Stimulated activated CD4-positive, alpha-beta T cell treated with anti-CD3 and anti-CD28 coated beads, Interleukin-4, amount 100 ng/mL, for 24 hours (primary cell): ENCODE measurements at regions not wholly inside any gene's neighbourhood (a gene's known extent, or its start where the extent isn't known, plus 50 kb on each side); places are given as distances from the start of the nearest gene placed in this dataset.
A peak's percentile ranks its signal among the peaks of the same experiment; 100 is the strongest.

Experiments
- DNase-seq: peaks from one replicate; pipeline ENCODE4 v3.0.0-alpha.2; 2020

GRCh38 chr6:128659878-128660622 lies 139.7 kb upstream of the PTPRK start:
- no peak for DNase-seq

GRCh38 chr6:128659276-128659675 lies 138.9 kb upstream of the PTPRK start:
- DNase-seq: no peak

DNA sequence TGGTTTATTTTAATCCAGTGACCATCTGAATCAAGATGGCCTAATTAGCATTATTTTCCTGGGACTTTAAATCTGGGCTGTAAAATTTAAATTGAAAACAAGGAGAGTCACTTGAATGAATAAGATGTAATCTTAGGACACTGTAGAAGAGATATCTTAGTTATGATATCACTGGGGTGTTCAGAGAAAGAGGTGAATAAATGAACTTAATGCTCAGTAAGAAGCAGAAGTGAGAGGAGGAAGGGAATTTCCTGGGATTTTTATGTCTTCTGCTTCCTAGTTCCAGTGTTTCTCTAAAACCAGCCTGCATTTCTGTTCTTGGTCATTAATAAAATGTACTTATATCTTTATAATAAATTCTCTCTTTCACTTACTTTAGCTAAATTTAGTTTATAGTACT lies 136.8 kb upstream of the PTPRK start:
- DNase-seq: no peak

- peak; percentile 37 for DNase-seq
Measured at GRCh38 chr6:128655978-128656498, 135.6 kb upstream of the PTPRK start.

- DNase-seq: no peak
Measured at GRCh38 chr6:128648022-128648598, 127.7 kb upstream of the PTPRK start.

GRCh38 chr6:128642132-128642531 lies 121.7 kb upstream of the PTPRK start:
- DNase-seq: no peak

GRCh38 chr6:128641703-128642102 lies 121.3 kb upstream of the PTPRK start:
- DNase-seq: no peak

GRCh38 chr6:128638817-128639216 lies 118.4 kb upstream of the PTPRK start:
- no peak for DNase-seq

- DNase-seq: no peak
Measured at GRCh38 chr6:128635219-128635618, 114.8 kb upstream of the PTPRK start.

- DNase-seq: no peak
Measured at GRCh38 chr6:128632131-128632530, 111.7 kb upstream of the PTPRK start.

- DNase-seq: no peak
Measured at GRCh38 chr6:128631031-128631430, 110.6 kb upstream of the PTPRK start.

DNA sequence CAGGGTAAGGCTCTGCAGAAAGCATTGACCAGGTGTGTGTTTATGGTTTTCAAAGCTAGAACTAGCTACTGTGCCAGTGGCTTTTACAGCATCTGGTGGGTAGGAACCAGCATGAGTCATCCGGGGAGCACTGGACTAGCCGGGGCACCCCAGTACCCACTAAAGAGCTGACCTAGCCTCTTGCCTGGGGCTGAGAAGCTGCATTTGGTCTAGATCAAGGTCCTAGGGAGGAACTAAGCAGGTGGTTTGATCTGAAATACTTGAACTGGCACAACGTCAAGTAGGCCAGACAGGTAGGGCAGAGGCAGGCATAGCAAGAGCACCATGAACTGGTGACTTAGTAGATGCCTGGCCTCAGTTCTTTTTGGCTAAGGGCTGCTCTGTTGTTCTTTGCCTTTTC lies 109.8 kb upstream of the PTPRK start:
- no peak for DNase-seq

DNA sequence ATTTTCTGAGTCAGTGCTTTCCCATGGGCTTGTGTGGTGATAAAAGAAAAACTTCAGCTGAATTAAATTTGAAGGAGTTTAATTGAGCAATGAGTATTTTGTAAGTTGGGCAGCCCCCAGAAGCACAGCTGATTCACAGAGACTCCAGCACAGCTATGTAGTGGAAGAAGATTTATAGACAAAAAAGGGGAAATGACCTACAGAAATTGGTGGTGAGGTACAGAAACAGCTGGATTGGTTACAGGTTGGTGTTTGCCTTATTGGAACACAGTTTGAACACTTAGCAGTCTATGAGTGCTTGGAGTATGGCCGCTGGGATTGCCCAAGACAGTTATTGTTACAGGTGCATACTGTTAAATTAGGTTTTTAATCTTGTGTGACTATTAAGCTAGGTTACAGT lies 96.9 kb upstream of the PTPRK start:
- no peak for DNase-seq

GRCh38 chr6:128616342-128616741 lies 95.9 kb upstream of the PTPRK start:
- no peak for DNase-seq

- no peak for DNase-seq
Measured at GRCh38 chr6:128606611-128607010, 86.2 kb upstream of the PTPRK start.

- DNase-seq: no peak
Measured at GRCh38 chr6:128605961-128606360, 85.6 kb upstream of the PTPRK start.

DNA sequence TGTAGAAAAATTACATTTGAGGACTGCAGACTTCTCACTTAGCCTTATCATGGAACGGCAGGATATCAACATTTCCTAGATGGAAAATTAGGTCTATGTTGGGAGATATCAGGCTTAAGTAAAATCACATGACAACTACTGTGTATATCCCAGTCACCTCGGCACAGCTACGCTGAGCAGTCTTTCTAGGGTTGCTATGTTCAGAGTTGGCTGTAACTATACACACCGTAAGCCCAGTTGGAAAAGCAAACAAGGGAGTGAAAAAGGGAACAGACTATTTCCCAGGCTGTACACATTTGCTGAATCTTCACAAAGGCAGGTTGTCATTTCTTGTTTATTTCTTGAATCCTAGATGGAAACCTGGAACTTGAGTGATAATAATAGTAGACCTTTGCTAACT lies 80.7 kb upstream of the PTPRK start:
- DNase-seq: no peak

GRCh38 chr6:128600397-128600951 lies 80.1 kb upstream of the PTPRK start:
- no peak for DNase-seq

DNA sequence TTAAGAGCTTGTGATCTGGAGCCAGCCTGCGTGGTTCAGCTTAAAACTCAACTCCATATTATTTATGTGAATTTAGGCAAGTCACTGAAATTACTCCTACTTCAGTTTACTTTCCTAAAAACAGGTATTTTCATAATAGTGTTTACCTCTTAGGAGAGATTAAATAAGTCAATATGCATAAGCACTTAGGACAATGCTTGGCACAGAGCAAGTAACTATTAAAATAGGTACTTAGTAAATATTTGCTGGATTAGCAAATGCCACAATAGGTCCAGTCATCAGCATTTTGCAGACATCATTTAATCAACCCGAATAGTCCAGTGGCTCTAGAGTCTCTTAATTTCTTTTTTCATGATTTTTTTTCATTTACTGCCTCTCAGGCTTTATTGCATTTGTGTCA lies 78.6 kb upstream of the PTPRK start:
- no peak for DNase-seq

- DNase-seq: no peak
Measured at GRCh38 chr6:128598571-128598970, 78.2 kb upstream of the PTPRK start.

DNA sequence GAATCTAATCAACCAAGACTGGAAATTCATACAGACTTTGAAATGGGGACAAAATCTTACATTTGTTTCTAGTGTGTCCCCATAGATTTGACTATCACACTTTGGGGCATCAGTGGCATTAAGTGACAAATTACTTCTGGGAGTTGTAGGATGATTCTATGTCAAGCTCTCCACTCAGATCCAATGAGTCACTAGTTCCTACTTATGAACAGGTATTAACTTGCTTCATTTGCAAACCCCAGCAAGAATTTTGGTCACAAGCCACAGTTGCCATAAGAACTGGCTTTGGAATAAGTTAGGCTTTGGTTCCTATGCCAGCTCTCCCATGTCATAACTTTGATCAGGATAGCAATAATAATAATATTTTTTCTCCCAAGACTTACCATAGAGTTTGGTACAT lies 77.6 kb upstream of the PTPRK start:
- DNase-seq: no peak

DNA sequence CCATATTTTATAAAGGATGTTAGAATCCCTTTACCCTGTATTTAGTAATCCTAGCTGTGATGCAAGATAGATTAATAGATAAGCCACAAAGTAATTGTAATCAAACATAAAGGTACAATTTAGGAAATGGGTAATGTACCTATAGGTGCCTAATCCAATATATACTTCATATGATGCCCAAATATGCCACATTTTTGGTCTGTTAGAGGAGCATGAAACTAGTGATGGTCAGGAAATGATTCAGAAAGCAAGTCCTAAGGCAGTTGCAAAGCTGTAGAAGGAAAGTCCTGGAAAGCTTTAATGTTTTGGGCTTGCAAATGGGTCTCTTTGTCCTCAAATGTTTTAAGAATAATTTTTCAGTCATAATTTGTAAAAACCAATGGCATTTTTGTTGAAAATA lies 76.6 kb upstream of the PTPRK start:
- DNase-seq: no peak

GRCh38 chr6:128595544-128595943 lies 75.1 kb upstream of the PTPRK start:
- DNase-seq: no peak

GRCh38 chr6:128586095-128586494 lies 65.7 kb upstream of the PTPRK start:
- DNase-seq: no peak
